ENCODE measurements at regions not wholly inside any gene's neighbourhood (a gene's known extent, or its start where the extent isn't known, plus 50 kb on each side); places are given as distances from the start of the nearest gene placed in this dataset.

- Histone ChIP-seq H2AFZ (ENCODE audit: low read depth, low read length, poor library complexity, severe bottlenecking) (no peak overlapping the region), H3K27ac (ENCODE audit: low read depth, low read length) (no peak overlapping the region), H3K79me2 (ENCODE audit: insufficient read depth, low read length) (no peaks in the 10 kb centered on the region), H3K4me3 (replicated peaks in 1 of 2; ENCODE audit: low read depth in 1 of 2, low read length in 2 of 2) (no peak overlapping the region), H3K36me3 (ENCODE audit: control insufficient read depth in 1 of 2, insufficient read depth in 2 of 2, low read length in 2 of 2) (no peaks in the 10 kb centered on the region), H3K4me1 (ENCODE audit: control insufficient read depth in 1 of 2, insufficient read depth in 2 of 2, low read length in 2 of 2) (no peaks in the 10 kb centered on the region), H3K9me3 (ENCODE audit: control insufficient read depth in 1 of 2, insufficient read depth in 1 of 2, low read depth in 1 of 2, low read length in 2 of 2) (no peaks in the 10 kb centered on the region), H3K9me2 (ENCODE audit: insufficient read depth) (no peaks in the 10 kb centered on the region; the same call in 1 of the 2 replicates), H4K20me1 (ENCODE audit: insufficient read depth) (no peaks in the 10 kb centered on the region), H3K4me2 (ENCODE audit: low read length) (no peak overlapping the region), H3K27me3 (ENCODE audit: insufficient read depth, low read length) (no peaks in the 10 kb centered on the region), H3K9ac (ENCODE audit: low read length) (no peak overlapping the region)
- DNase-seq (ENCODE audit: low read depth, low spot score) = no peak
- intact Hi-C loops (cut with micrococcal nuclease) = no loop called here
- ATAC-seq = no peak
- POLR2A ChIA-PET = no interaction called here
- RAD21 ChIA-PET (ENCODE audit: low non-redundant PET in 1 of 2, low total read pairs in 2 of 2, uncharacterized antibody in 2 of 2, unreplicated experiment in 2 of 2) = no interaction called here
- TF ChIP-seq SP1 (IDR thresholded peaks at IDR 0.05; ENCODE audit: low read depth) = no peak
- TF ChIP-seq SIN3A (IDR thresholded peaks at IDR 0.05; ENCODE audit: low read depth) = no peak
- no peak for TF ChIP-seq CEBPB (IDR thresholded peaks at IDR 0.05; ENCODE audit: low read depth)
- no peak for TF ChIP-seq ZNF274 (IDR thresholded peaks at IDR 0.05; ENCODE audit: low read depth, low read length)
- TF ChIP-seq EZH2phosphoT487 (IDR thresholded peaks at IDR 0.05; ENCODE audit: borderline replicate concordance) = no peak
- no peak for TF ChIP-seq EZH2 (IDR thresholded peaks at IDR 0.05)
- TF ChIP-seq POLR2A (IDR thresholded peaks at IDR 0.05; ENCODE audit: borderline replicate concordance, extremely low read depth, insufficient read depth, insufficient read length) = no peak
- TF ChIP-seq MAX (IDR thresholded peaks at IDR 0.05) = no peak
- TF ChIP-seq TCF7L2 (IDR thresholded peaks at IDR 0.05; ENCODE audit: borderline replicate concordance, extremely low read depth, insufficient read depth, insufficient read length) = no peak
- no peak for TF ChIP-seq ELF1 (IDR thresholded peaks at IDR 0.05; ENCODE audit: borderline replicate concordance, low read depth)
- TF ChIP-seq YY1 (IDR thresholded peaks at IDR 0.05; ENCODE audit: extremely low read depth, insufficient replicate concordance, low read depth, low read length) = no peak
- no peak for TF ChIP-seq CBX3 (IDR thresholded peaks at IDR 0.05; ENCODE audit: low read depth)
- TF ChIP-seq POLR2AphosphoS5 (IDR thresholded peaks at IDR 0.05; ENCODE audit: low read depth, low read length) = no peak
- TF ChIP-seq FOSL1 (IDR thresholded peaks at IDR 0.05; ENCODE audit: low read depth) = no peak
- no peak for TF ChIP-seq ATF3 (IDR thresholded peaks at IDR 0.05)
- TF ChIP-seq, protein P1, sequence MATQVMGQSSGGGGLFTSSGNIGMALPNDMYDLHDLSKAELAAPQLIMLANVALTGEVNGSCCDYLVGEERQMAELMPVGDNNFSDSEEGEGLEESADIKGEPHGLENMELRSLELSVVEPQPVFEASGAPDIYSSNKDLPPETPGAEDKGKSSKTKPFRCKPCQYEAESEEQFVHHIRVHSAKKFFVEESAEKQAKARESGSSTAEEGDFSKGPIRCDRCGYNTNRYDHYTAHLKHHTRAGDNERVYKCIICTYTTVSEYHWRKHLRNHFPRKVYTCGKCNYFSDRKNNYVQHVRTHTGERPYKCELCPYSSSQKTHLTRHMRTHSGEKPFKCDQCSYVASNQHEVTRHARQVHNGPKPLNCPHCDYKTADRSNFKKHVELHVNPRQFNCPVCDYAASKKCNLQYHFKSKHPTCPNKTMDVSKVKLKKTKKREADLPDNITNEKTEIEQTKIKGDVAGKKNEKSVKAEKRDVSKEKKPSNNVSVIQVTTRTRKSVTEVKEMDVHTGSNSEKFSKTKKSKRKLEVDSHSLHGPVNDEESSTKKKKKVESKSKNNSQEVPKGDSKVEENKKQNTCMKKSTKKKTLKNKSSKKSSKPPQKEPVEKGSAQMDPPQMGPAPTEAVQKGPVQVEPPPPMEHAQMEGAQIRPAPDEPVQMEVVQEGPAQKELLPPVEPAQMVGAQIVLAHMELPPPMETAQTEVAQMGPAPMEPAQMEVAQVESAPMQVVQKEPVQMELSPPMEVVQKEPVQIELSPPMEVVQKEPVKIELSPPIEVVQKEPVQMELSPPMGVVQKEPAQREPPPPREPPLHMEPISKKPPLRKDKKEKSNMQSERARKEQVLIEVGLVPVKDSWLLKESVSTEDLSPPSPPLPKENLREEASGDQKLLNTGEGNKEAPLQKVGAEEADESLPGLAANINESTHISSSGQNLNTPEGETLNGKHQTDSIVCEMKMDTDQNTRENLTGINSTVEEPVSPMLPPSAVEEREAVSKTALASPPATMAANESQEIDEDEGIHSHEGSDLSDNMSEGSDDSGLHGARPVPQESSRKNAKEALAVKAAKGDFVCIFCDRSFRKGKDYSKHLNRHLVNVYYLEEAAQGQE (IDR thresholded peaks at IDR 0.05; ENCODE audit: low read depth) = no peak
- no peak for TF ChIP-seq EGR1 (IDR thresholded peaks at IDR 0.05; ENCODE audit: low read depth)
- TF ChIP-seq JUND (IDR thresholded peaks at IDR 0.05) = no peak
- no peak for TF ChIP-seq RAD21 (IDR thresholded peaks at IDR 0.05; ENCODE audit: low read depth)
- BruUV-seq (replicated peaks) = no TSS peak
- CTCF ChIA-PET = no interaction called here
These were observed 1689.2 kb downstream of the OTOL1 start for GRCh38 chr3:163185721-163186350.

All from HCT116 (cell line).